ENCODE measurements at regions not wholly inside any gene's neighbourhood (a gene's known extent, or its start where the extent isn't known, plus 50 kb on each side); places are given as distances from the start of the nearest gene placed in this dataset.
A peak's percentile ranks its signal among the peaks of the same experiment; 100 is the strongest.

- no peak overlapping the region for H3K4me3 ChIP-seq
- H3K9me3 ChIP-seq = no peaks in the 10 kb centered on the region
- no peaks in the 10 kb centered on the region for H3K4me1 ChIP-seq
- H3K27ac ChIP-seq = no peak overlapping the region
- no peak for DNase-seq
- H3K36me3 ChIP-seq = no peaks in the 10 kb centered on the region
- no peak for TF ChIP-seq POLR2A (IDR thresholded peaks at IDR 0.05)
- TF ChIP-seq, protein P1, sequence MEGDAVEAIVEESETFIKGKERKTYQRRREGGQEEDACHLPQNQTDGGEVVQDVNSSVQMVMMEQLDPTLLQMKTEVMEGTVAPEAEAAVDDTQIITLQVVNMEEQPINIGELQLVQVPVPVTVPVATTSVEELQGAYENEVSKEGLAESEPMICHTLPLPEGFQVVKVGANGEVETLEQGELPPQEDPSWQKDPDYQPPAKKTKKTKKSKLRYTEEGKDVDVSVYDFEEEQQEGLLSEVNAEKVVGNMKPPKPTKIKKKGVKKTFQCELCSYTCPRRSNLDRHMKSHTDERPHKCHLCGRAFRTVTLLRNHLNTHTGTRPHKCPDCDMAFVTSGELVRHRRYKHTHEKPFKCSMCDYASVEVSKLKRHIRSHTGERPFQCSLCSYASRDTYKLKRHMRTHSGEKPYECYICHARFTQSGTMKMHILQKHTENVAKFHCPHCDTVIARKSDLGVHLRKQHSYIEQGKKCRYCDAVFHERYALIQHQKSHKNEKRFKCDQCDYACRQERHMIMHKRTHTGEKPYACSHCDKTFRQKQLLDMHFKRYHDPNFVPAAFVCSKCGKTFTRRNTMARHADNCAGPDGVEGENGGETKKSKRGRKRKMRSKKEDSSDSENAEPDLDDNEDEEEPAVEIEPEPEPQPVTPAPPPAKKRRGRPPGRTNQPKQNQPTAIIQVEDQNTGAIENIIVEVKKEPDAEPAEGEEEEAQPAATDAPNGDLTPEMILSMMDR (IDR thresholded peaks at IDR 0.05) = no peak
- H3K27me3 ChIP-seq = no peaks in the 10 kb centered on the region
Measured at GRCh38 chr2:65802298-65802942, 370.0 kb upstream of the SPRED2 start.

GRCh38 chr2:65800998-65801397 lies 368.6 kb upstream of the SPRED2 start:
- Histone ChIP-seq H3K9me3 (no peaks in the 10 kb centered on the region), H3K27ac (no peak overlapping the region), H3K36me3 (no peaks in the 10 kb centered on the region), H3K4me3 (no peak overlapping the region), H3K4me1 (no peaks in the 10 kb centered on the region), H3K27me3 (no peaks in the 10 kb centered on the region)
- TF ChIP-seq, protein P1 (IDR thresholded peaks at IDR 0.05) = peak in 2 of 6 experiments; percentile 13 to 20
- TF ChIP-seq POLR2A (IDR thresholded peaks at IDR 0.05) = no peak
- no peak for DNase-seq

GRCh38 chr2:65799141-65799854 lies 366.9 kb upstream of the SPRED2 start:
- Histone ChIP-seq H3K9me3 (no peaks in the 10 kb centered on the region), H3K27ac (no peak overlapping the region), H3K36me3 (no peaks in the 10 kb centered on the region), H3K4me1 (no peaks in the 10 kb centered on the region), H3K4me3 (no peak overlapping the region), H3K27me3 (no peaks in the 10 kb centered on the region)
- TF ChIP-seq, protein P1 (IDR thresholded peaks at IDR 0.05) = no peak
- no peak for TF ChIP-seq POLR2A (IDR thresholded peaks at IDR 0.05)
- no peak for DNase-seq

DNA sequence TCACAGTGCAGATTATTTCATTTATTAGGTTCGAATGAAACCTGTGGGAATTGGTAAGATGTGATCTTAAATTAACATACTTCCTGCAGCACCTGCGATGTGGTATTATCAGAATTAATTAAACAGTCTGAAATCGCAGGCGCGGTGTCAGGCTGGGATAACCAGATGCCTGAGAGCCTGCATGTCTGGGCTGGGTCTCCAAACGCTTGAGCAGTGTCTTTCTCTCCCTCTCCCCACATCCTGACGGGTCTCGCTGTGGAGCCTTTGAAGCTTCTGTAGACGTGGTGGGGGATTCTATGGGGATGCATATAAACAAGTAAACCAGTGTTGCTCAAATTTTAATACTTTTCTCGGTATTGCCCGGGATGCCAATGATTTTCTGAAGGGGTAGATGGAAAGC lies 366.2 kb upstream of the SPRED2 start:
- H3K27ac ChIP-seq = no peak overlapping the region
- no peaks in the 10 kb centered on the region for H3K4me1 ChIP-seq
- H3K9me3 ChIP-seq = no peaks in the 10 kb centered on the region
- DNase-seq = no peak
- H3K36me3 ChIP-seq = no peaks in the 10 kb centered on the region
- no peak for TF ChIP-seq POLR2A (IDR thresholded peaks at IDR 0.05)
- TF ChIP-seq, protein P1 (IDR thresholded peaks at IDR 0.05) = no peak
- no peak overlapping the region for H3K4me3 ChIP-seq
- H3K27me3 ChIP-seq = no peaks in the 10 kb centered on the region

DNA sequence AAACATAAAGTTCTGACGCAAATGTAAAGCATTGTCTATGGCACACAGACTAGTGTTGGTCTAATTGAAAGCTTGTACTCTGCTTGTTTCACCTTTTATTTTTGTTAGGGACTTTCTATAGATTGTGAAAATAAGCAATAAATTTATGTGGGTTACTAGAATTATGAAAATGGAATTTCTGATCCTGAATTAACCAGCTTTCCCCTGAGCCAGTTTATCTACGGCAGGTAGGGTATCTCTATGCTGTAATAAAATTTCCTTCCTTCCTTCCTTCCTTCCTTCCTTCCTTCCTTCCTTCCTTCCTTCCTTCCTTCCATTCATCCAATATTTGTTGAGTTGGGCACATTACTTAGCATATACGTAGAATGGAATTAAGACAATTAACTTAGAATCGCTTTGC lies 362.6 kb upstream of the SPRED2 start:
- Histone ChIP-seq H3K27ac (no peak overlapping the region), H3K9me3 (no peaks in the 10 kb centered on the region), H3K4me1 (no peaks in the 10 kb centered on the region), H3K27me3 (no peaks in the 10 kb centered on the region), H3K36me3 (no peaks in the 10 kb centered on the region), H3K4me3 (no peak overlapping the region)
- TF ChIP-seq, protein P1 (IDR thresholded peaks at IDR 0.05) = no peak
- no peak for TF ChIP-seq POLR2A (IDR thresholded peaks at IDR 0.05)
- DNase-seq = no peak

Measured in Peyer's patch (tissue), 4 donors.